ENCODE measurements at regions not wholly inside any gene's neighbourhood (a gene's known extent, or its start where the extent isn't known, plus 50 kb on each side); places are given as distances from the start of the nearest gene placed in this dataset.

GRCh38 chr21:28078126-28078525, 914.6 kb downstream of the LTN1 start:
- no peak for TF ChIP-seq CTCF (IDR thresholded peaks at IDR 0.05; ENCODE audit: poor library complexity)
- TF ChIP-seq EZH2 (IDR thresholded peaks at IDR 0.05; ENCODE audit: borderline replicate concordance): no peak
